Stomach (tissue), 4 donors: ENCODE measurements at regions not wholly inside any gene's neighbourhood (a gene's known extent, or its start where the extent isn't known, plus 50 kb on each side); places are given as distances from the start of the nearest gene placed in this dataset.

Experiments used
- CTCF ChIP-seq, 7 experiments: fragments of 450-650 bp in 4 of 7; fragments of 200-600 bp in 3 of 7; sonication (generic) in 3 of 7; IDR thresholded peaks; one replicate each; pipeline ENCODE4 v1.5.1; 2016 to 2019; ENCODE audit warnings: antibody characterized with exemption in 7 of 7, control low read depth in 2 of 7, mild to moderate bottlenecking in 1 of 7
- POLR2AphosphoS5 ChIP-seq, 3 donors: sonication (generic); formaldehyde crosslinking; IDR thresholded peaks; one replicate each; pipeline ENCODE4 v1.6.1; 2016; ENCODE audit warnings: antibody characterized with exemption in 3 of 3

DNA sequence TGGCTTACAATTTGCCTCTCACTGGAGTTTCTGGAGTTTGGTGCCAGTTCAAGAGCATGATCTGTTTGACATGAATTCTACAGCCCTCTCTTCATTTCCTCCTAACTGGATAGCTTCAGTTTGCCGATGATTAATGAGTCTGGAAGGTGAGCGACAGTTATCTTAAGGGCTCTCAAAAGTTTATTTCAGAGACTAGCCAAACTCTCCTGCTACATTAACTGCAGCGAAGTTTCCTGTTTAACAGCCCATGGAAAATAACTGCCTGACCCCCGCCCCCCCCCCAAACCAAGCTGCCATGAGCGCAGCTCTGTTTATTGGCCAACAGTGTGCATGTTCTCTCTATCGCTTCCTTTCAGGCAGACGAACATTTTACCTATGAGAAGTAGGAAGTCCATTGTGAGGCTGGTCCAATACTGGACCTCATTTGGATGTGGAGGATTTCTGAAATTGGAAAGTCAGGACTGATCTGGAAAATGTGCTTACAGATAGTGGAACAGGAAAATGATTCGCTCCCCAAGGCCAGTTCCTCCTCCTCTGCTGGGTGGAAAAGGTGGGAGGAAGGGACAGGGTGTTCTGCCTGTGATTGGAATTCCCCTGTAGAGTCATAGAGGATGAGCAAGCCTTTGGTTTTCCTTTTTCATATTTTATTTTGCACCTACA, 522.2 kb upstream of the JAG1 start:
- no peak for TF ChIP-seq POLR2AphosphoS5 (IDR thresholded peaks at IDR 0.05)
- TF ChIP-seq CTCF (IDR thresholded peaks at IDR 0.05), result no peak
